HG03196 (cell line): ENCODE measurements at regions not wholly inside any gene's neighbourhood (a gene's known extent, or its start where the extent isn't known, plus 50 kb on each side); places are given as distances from the start of the nearest gene placed in this dataset.

Source experiments
- ATAC-seq: cut with Tn5 transposase; IDR thresholded peaks from one replicate; pipeline ENCODE4 v1.9.1; 2021; ENCODE audit not compliant: unreplicated experiment

- ATAC-seq: no peak
These were observed 256.6 kb upstream of the NOCT start for GRCh38 chr4:138758876-138759553.

GRCh38 chr4:138758196-138758595 lies 257.4 kb upstream of the NOCT start:
- no peak for ATAC-seq

GRCh38 chr4:138757432-138757831 lies 258.1 kb upstream of the NOCT start:
- no peak for ATAC-seq

- no peak for ATAC-seq
These were observed 259.1 kb upstream of the NOCT start for GRCh38 chr4:138756519-138756918.

GRCh38 chr4:138751309-138751708 lies 264.3 kb upstream of the NOCT start:
- ATAC-seq: no peak

- no peak for ATAC-seq
These were observed 266.3 kb upstream of the NOCT start for GRCh38 chr4:138749303-138749702.

GRCh38 chr4:138741766-138742377 lies 273.7 kb upstream of the NOCT start:
- no peak for ATAC-seq

- ATAC-seq: no peak
These were observed 274.5 kb upstream of the NOCT start for GRCh38 chr4:138740816-138741745.

GRCh38 chr4:138736362-138736761 lies 279.2 kb upstream of the NOCT start:
- no peak for ATAC-seq

- ATAC-seq: no peak
These were observed 280.8 kb upstream of the NOCT start for GRCh38 chr4:138734746-138735145.

GRCh38 chr4:138728566-138728965 lies 287.0 kb upstream of the NOCT start:
- no peak for ATAC-seq

- ATAC-seq: no peak
These were observed 287.9 kb upstream of the NOCT start for GRCh38 chr4:138727731-138728130.

- no peak for ATAC-seq
These were observed 291.1 kb upstream of the NOCT start for GRCh38 chr4:138724530-138724929.

GRCh38 chr4:138716559-138717335 lies 298.8 kb upstream of the NOCT start:
- ATAC-seq: no peak

GRCh38 chr4:138710297-138710696 lies 305.3 kb upstream of the NOCT start:
- no peak for ATAC-seq

GRCh38 chr4:138709859-138710258 lies 305.7 kb upstream of the NOCT start:
- ATAC-seq: no peak

- no peak for ATAC-seq
These were observed 307.6 kb upstream of the NOCT start for GRCh38 chr4:138707746-138708677.

GRCh38 chr4:138706201-138706600 lies 309.4 kb upstream of the NOCT start:
- ATAC-seq: no peak

GRCh38 chr4:138702190-138702824 lies 313.3 kb upstream of the NOCT start:
- no peak for ATAC-seq
